PFSK-1 (cell line): ENCODE measurements at regions not wholly inside any gene's neighbourhood (a gene's known extent, or its start where the extent isn't known, plus 50 kb on each side); places are given as distances from the start of the nearest gene placed in this dataset.

ENCODE experiments used
- FOXP2 ChIP-seq: optimal IDR thresholded peaks from 2 replicates; pipeline ENCODE3; 2011; ENCODE audit warnings: borderline replicate concordance, control low read depth, inconsistent platforms; ENCODE audit not compliant: insufficient read depth; ENCODE audit errors: extremely low read length, extremely low read depth
- POLR2AphosphoS5 ChIP-seq: IDR thresholded peaks from 2 replicates; pipeline ENCODE4 v1.6.1; 2012; ENCODE audit warnings: low read depth, mild to moderate bottlenecking, control low read depth, low read length, moderate library complexity
- SIN3A ChIP-seq: IDR thresholded peaks from 2 replicates; pipeline ENCODE4 v1.6.1; 2012; ENCODE audit warnings: mild to moderate bottlenecking, low read length, moderate library complexity, borderline replicate concordance; ENCODE audit not compliant: insufficient read depth
- TAF1 ChIP-seq: IDR thresholded peaks from 2 replicates; pipeline ENCODE4 v1.6.1; 2012; ENCODE audit warnings: low read length, control low read depth, borderline replicate concordance; ENCODE audit not compliant: insufficient read depth
- TF ChIP-seq, protein P1 (sequence below), 2 experiments: IDR thresholded peaks; 2 replicates each; pipeline versions ENCODE4 v1.6.1 to v1.8.0; 2011 to 2012; ENCODE audit warnings: low read depth in 2 of 2, low read length in 2 of 2, control low read depth in 1 of 2, inconsistent platforms in 1 of 2, mild to moderate bottlenecking in 1 of 2, moderate library complexity in 1 of 2; ENCODE audit not compliant: insufficient read depth in 1 of 2

DNA sequence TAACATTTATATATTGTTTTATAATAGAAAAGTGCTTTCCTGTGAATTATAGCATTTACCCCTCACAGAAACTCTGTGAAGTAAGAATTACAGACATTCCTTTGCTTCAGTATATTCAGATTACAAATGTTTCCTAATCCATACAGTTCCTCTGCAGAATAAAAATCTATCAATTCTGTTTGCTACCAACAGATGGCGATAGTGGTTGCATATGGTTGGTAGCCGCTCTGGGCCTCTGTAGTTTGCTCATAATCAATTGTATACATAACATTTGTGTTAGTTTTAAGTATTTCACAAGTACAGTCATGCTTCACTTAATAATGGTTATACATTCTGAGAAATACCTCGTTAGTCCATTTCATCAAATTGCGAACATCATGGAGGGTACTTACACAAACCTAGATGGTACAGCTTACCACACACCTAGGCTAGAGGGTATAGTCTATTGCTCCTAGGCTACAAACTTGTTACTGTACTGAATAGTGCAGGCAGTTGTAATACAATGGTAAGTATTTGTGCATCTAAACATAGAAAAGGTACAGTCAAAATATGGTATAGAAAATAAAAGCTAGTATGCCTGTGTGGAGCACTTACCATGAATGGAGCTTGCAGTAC, 94.4 kb upstream of the STEAP4 start:
- no peak for TF ChIP-seq POLR2AphosphoS5
- TF ChIP-seq SIN3A = no peak
- TF ChIP-seq, protein P1, sequence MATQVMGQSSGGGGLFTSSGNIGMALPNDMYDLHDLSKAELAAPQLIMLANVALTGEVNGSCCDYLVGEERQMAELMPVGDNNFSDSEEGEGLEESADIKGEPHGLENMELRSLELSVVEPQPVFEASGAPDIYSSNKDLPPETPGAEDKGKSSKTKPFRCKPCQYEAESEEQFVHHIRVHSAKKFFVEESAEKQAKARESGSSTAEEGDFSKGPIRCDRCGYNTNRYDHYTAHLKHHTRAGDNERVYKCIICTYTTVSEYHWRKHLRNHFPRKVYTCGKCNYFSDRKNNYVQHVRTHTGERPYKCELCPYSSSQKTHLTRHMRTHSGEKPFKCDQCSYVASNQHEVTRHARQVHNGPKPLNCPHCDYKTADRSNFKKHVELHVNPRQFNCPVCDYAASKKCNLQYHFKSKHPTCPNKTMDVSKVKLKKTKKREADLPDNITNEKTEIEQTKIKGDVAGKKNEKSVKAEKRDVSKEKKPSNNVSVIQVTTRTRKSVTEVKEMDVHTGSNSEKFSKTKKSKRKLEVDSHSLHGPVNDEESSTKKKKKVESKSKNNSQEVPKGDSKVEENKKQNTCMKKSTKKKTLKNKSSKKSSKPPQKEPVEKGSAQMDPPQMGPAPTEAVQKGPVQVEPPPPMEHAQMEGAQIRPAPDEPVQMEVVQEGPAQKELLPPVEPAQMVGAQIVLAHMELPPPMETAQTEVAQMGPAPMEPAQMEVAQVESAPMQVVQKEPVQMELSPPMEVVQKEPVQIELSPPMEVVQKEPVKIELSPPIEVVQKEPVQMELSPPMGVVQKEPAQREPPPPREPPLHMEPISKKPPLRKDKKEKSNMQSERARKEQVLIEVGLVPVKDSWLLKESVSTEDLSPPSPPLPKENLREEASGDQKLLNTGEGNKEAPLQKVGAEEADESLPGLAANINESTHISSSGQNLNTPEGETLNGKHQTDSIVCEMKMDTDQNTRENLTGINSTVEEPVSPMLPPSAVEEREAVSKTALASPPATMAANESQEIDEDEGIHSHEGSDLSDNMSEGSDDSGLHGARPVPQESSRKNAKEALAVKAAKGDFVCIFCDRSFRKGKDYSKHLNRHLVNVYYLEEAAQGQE (IDR thresholded peaks at IDR 0.05; ENCODE audit: insufficient read depth in 1 of 2, low read depth in 2 of 2, low read length in 2 of 2) = no peak
- no peak for TF ChIP-seq FOXP2
- no peak for TF ChIP-seq TAF1

DNA sequence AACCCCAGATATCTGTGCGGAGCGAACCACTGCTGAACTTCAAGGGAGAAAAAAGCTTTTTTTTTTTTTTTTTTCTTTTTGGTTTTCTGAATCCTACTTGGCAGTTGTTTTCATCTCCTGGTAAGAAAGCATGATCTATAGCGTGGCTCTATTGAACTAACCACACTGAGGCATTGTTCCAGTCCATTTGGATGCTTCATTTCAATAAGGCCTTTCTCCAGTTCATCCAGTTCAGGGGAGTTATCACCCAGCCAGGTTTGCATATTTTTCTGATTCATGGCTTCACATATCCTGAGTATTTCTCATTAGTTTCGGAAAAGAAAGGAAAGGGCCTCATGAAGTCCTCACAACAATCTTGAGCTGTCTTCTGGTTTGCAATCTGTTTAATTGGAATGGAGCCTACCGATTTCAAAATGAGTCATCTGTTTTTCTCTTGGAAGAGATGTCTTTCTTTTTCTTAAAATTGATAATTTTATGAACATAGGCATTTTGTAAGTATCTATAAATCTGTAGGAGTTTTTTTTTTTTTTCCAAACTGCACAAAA, 93.1 kb upstream of the STEAP4 start:
- TF ChIP-seq FOXP2 (no peak), SIN3A (no peak), TAF1 (no peak), POLR2AphosphoS5 (no peak)
- TF ChIP-seq, protein P1 (IDR thresholded peaks at IDR 0.05; ENCODE audit: insufficient read depth in 1 of 2, low read depth in 2 of 2, low read length in 2 of 2) = no peak

DNA sequence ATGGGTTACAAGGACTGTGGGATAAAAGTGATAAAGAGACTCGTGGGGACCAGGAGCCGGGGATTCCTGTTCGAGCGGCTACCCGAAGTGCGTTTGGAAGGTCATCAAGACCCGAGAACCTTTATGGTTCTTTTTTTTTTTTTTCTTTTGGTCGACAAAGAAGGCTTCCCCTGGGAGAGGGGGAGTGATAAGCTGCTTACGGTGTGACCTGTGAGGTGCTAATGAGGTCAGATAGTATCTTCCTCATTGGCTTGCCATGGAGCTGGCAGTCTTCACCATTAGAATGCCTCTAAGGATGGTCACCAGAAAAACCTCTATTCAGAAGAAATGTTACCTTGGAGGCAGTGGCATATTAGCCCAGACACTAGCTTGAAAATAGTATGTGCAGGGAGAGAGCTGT, 92.3 kb upstream of the STEAP4 start:
- TF ChIP-seq SIN3A = no peak
- no peak for TF ChIP-seq TAF1
- TF ChIP-seq, protein P1 (IDR thresholded peaks at IDR 0.05; ENCODE audit: insufficient read depth in 1 of 2, low read depth in 2 of 2, low read length in 2 of 2) = no peak
- no peak for TF ChIP-seq FOXP2
- TF ChIP-seq POLR2AphosphoS5 = no peak

- TF ChIP-seq FOXP2 = no peak
- TF ChIP-seq POLR2AphosphoS5 = no peak
- no peak for TF ChIP-seq TAF1
- no peak for TF ChIP-seq SIN3A
- TF ChIP-seq, protein P1 (IDR thresholded peaks at IDR 0.05; ENCODE audit: insufficient read depth in 1 of 2, low read depth in 2 of 2, low read length in 2 of 2) = no peak
These were observed 91.8 kb upstream of the STEAP4 start for GRCh38 chr7:88398459-88398858.

- no peak for TF ChIP-seq FOXP2
- TF ChIP-seq TAF1 = no peak
- no peak for TF ChIP-seq POLR2AphosphoS5
- TF ChIP-seq SIN3A = no peak
- TF ChIP-seq, protein P1 (IDR thresholded peaks at IDR 0.05; ENCODE audit: insufficient read depth in 1 of 2, low read depth in 2 of 2, low read length in 2 of 2) = no peak
These were observed 90.2 kb upstream of the STEAP4 start for GRCh38 chr7:88396948-88397322.
